Prostate gland (tissue), 2 donors: ENCODE measurements at regions not wholly inside any gene's neighbourhood (a gene's known extent, or its start where the extent isn't known, plus 50 kb on each side); places are given as distances from the start of the nearest gene placed in this dataset.

Experiments used
- CTCF ChIP-seq, 4 experiments: fragments of 200-600 bp in 2 of 4; fragments of 450-650 bp in 2 of 4; sonication (generic) in 2 of 4; IDR thresholded peaks; 1 replicate in 3 of 4; 2 replicates in 1 of 4; pipeline ENCODE4 v1.5.1; 2016 to 2019; ENCODE audit warnings: antibody characterized with exemption in 4 of 4, mild to moderate bottlenecking in 2 of 4, moderate library complexity in 2 of 4
- POLR2A ChIP-seq: fragments of 450-650 bp; IDR thresholded peaks from one replicate; pipeline ENCODE4 v1.6.1; 2016; ENCODE audit warnings: antibody characterized with exemption, mild to moderate bottlenecking
- POLR2AphosphoS5 ChIP-seq: sonication (generic); formaldehyde crosslinking; IDR thresholded peaks from one replicate; pipeline ENCODE4 v1.6.1; 2017; ENCODE audit warnings: antibody characterized with exemption

DNA sequence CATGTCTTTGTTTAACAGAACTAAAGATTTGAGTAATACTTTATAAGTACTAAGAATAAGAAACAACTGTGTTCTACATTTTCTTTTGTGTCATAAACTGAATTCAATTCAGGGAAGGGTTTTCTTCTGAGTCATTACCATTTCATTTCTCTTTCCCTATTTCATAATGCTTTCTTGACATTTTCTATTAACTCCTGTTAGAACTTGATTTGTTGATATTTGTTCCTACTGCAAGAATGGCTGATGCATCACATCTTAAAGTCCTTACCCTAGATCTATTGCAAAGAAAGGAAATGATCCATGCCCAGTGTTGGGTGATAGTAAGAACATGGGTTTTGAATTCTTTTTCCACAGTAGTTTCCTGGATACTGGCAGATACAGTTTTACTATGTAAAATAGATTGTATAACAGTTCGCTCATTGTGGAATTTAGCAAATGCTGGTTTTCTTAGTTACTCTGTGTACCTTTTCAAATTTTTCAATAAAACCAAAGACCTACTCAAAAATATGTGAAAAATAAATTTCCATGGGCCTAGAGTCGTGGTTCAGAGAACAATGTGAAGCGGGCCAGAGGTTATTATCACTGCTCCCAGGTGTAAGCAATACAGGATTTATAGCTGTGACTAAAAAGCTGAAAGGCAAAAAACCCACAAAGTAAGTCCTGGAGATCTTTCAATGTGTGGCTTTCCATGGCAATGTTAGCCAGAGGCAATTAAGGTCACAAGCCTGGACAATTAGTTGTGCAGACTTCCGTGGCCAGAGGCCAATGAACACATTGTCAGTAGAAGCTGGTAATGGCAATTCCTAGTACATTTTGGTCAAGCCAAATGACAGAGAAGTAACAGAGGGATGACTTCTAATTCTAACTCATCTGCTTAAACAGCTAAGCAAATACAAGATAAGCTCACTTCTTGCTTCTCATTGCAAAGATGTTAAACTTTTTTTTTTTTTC, 127.3 kb upstream of the FAT4 start:
- TF ChIP-seq CTCF (IDR thresholded peaks at IDR 0.05): no peak
- no peak for TF ChIP-seq POLR2A
- no peak for TF ChIP-seq POLR2AphosphoS5
